NOMO-1 treated with dmso at 0.1 percent for 144 hours (cell line): ENCODE measurements at regions not wholly inside any gene's neighbourhood (a gene's known extent, or its start where the extent isn't known, plus 50 kb on each side); places are given as distances from the start of the nearest gene placed in this dataset.
"Not testable (repeated sequence)": the region's sequence is repeated elsewhere in the genome, so short reads cannot be mapped to it uniquely, and the experiment has no call there.

Experiments used
- DNase-seq: peaks from one replicate; lab custom pipeline; 2025; ENCODE audit not compliant: unreplicated experiment; lab: John Stamatoyannopoulos, UW

DNA sequence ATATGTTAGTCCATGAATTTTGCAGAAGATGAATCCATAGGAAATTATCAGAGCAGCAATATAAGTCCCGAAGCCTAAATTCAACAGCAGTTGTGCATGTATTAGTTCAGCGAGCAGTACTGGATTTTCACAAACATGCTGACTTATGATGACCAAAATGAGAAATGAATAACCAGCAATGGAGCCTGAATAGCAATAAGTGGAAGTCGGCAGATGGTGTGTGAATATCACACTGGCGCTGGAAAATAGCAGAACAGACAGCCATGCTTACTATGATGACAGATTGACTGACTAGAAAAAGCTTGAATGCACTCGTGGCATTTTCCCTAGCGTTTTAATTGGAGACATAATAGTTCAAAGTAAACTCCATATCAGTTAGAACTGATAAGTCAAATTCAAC is 1114.5 kb downstream of the DSC3 start:
- no peak for DNase-seq

DNA sequence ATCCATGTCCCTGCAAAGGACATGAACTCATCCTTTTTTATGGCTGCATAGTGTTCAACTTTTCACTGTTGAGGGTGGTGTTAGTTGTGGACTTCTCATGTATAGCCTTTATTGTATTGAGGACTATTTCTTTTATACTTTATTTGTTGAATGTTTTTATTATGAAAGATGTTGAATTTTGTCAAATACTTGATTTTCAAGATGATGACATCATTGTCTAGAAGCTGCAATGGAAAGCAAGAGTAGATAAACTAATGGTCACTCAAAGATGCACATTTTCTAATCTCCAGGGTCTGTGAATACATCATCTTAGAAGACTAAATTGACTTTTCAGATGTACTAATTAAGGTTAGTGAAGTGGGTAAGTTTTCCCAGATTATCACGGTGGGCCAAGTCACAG is 1117.0 kb downstream of the DSC3 start:
- no peak for DNase-seq

DNA sequence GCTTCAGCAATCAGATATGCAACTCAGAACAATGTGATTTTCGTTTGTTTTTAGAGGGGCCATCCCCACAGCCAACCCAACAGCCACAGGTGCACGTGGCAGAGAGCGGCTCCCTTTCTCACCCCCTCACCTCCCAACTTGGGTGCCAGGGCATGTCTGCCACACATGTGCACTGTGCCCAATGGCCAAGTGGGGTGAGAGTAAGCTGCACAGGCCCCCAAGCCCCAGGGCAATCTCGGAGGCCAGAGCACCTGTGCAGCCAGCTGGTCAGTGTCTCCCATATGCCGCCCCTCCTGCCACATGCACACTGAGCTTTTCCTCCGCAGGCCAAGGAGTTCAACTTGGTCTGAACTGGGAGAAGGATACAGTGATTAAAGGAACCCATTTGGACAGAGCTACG is 1130.2 kb downstream of the DSC3 start:
- no peak for DNase-seq

DNA sequence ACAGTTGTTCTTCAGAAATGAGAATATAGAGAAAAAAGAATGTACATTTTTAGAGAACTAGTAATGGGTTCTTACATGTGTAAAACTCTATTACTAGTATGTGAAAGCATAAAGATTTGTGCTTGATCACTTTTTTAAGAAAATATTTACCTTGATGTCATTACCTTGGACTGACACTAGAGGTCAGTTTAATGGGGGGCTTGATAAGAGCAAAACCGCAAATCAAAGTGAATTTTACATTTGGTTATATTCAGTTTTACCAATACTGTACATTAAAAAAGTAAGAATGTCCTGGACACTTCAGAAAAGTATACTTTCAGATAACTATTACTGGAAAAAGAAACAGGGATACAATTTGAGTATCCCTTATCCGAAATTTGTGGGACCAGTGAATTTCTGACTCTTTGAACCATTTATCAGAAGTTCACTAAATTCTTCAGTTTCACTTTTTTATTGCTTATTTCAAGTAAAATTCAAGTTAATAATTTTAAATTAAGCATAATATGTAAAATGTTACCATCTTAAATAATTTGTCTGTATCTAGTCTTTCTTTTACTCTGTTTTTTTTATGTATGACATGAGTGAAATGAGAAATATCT is 1149.5 kb downstream of the DSC3 start:
- DNase-seq = no peak

DNA sequence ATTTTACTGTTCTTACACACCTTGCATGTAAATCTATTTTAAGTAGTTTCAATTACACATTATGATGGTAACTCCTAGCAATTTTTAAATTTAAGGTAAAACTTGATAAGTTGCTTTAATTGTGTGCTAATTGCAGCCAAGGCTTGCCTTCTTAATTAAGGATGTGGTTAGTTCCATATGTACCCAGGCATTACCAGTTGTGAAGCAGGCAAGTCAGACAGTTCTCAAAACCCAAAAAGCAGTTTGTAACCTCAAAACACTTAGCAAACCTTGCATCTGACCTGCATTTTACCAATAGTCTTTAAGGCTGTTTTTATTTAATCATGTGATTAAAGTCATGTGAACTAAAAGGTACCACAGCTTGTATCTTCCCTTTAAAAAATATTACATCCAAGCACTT is 1159.4 kb downstream of the DSC3 start:
- DNase-seq = no peak

DNA sequence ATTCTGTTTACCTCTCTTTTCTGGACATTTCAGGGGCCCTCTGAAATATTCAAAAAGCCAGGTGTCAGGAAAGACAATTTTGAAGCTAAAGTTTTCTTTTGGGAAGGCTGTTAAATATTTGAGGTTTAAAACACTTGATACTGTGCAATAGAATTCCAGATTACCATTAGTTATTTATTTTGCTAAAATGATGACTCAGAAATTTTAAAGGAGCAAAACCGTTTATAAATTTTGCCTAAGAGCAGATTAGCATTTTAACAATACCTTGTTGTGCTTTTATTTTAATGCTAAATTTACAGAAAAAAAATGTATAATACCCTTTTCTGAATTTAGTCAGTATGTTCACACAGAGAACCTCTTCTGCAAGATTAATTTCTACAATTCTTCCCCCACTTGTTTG is 1159.9 kb downstream of the DSC3 start:
- no peak for DNase-seq

DNA sequence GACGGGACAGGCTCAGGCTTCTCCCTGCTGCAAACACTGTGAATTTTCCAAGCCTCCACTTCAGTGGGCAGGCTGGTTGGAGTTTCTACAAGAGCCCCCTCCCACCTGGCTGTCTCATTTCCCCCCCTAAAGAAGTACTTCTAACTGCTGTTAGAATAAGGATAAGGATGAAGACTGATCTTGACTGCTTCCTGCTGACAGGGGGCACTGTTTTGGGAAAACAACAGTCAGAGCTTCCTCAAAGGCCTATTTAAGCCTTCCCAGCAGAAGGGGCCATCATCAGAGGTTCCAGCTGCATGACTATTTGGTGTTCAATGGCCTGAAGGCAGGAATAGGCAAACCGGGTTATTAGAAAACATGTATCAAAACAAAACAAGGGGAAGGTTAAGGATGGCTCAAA is 1162.8 kb downstream of the DSC3 start:
- no peak for DNase-seq

DNA sequence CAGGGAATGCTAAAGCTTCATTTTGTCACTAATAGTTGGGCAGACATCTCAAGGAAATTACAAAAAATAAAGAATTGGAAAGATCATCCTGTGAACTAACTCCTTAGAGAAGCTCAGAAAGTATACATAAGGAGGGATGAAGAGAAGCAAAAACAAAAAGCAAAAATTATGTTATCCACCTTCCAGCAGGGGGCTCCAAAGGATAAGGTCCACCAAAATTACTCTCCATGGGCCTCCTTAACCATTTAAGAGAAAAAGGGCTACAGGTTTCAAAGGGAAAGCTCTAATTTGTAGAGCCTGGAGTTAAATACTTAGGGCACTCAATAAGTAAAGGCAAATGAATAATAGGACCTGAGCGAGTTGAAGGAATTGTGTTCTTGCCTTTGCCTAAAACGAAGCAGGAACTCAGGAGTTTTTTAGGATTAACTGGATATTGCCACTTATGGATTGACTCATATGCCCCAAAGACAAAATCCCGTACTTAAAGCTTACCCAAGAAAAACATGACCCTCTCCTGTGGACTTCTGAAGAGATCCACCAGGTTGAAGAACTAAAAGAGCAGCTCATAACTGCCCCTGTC is 1167.9 kb downstream of the DSC3 start:
- peak; percentile 3 for DNase-seq

DNA sequence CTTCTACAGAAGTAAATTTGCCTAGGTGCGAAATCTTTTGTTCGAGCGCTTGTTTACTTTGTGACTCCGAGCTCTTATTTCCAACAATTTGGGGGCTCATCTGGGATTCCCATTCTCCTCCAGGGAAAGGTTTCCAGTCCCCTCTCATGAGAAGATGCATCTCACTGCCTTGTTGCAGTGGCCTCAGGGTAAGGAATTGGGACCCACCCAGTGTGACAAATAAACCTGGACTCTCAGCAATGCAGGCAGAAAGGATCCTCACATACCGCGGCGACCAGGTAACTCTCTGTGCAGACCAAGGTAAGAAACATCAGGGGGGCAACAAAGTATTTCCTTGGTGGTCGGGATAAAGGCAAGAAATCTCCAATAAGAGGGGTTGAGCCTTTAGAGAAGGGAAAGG is 1169.3 kb downstream of the DSC3 start:
- DNase-seq = no peak

DNA sequence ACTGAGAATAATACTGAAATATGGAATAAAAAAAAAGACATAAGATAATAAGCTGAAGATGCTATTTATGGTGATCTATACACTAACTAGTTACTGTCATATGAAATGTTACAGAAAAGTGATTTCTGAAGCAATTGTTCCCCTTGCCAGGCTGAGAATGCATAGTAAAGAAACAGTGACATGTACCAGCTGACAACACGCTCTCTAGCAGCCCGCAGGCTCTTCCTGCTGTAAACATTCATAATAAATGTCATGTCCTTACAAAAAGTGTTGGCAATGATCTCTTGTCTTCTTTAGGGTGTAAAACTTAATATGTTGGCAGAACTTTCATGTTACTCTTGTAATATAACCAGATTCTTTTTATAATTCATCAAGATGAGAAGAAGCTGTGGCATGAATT is 1171.3 kb downstream of the DSC3 start:
- no peak for DNase-seq

DNA sequence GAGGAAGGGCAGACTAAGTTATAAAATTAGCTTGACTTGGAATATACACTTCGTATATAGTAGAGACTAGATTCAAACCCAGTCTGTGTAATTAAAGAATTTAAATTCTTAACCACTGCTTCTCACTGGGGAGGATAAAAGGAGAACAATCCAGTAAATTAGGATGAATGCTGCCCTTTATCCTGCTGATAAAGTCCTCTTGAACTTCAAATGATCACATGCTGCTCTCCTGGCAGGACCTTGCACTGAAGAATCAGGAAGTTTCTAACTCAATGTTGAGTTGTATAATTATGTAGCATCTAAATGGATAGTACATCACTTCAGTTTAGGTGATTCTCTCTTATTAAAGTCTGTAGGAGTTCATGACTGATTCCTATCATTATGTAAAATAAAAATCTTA is 1179.7 kb downstream of the DSC3 start:
- no peak for DNase-seq

DNA sequence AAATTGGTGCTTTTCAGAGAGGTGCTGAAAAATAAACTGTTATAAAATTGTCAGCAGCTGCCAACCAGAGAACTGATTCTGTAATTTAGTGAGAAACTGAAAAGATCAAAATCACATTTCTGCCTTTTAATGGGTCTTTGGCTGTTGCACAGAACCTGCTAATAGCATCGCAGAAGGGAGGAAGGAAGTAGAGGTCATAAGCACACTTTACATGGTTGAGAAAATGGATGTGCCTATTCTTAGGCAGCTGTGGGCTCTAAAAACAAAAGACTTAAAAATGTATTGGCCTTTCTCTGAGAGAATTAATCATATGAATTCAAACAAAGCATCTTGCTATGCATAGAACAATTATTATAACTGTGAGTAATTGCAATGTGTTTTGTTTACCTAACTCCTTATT is 1186.9 kb downstream of the DSC3 start:
- DNase-seq = no peak

DNA sequence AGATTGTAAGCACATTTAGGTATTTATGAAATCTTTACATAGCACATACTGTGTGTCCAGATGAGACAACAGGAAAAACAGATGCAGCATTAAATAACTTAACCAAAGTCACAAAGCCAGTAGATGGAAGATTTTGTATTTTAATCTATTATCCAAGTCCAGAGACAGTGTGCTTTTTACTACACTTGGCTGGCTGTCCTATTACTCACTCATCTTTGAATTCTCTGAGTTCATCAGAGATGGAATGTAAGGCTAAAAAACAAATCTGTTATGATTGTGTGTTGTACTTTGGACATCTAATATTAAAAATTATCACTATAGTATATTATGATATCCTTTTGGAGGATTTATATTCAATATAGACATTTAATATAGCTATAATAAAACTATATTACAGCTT is 1189.4 kb downstream of the DSC3 start:
- no peak for DNase-seq

DNA sequence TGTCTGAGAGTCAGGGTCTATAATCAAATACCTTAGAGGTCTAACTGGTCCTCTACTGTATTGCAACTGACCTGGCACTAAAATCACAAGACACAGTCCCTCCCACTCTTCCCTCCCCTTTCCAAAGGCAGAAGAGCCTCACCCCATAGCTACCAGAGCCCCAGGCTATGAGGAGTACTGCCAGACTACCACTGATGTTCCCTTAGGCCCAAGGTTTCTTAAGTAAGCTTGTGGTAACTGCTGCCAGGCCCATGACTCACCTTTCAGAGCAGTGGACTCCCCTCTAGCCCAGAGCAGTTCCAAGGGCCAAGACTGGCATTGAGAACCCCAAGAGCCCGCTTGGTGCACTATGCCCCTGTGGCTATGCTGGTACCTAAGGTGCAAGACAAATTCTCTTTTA is 1193.4 kb downstream of the DSC3 start:
- DNase-seq = no peak

DNA sequence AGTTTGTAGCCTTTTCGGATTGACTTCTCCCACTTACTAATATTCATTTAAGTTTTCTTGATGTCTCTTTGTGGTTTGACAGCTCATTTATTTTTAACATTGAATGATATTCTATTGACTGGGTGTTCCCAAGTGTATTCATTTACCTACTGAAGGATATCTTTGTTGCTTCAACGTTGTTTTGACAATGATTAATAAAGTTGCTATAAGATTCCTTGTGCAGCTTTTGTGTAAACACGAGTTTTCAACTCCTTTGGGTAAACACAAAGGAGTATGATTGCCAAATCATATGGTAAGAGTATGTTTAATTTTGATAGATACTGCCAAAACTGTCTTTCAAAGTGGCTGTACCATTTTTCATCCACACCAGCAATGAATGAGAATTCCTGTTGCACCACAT is 1200.9 kb downstream of the DSC3 start:
- DNase-seq = no peak

DNA sequence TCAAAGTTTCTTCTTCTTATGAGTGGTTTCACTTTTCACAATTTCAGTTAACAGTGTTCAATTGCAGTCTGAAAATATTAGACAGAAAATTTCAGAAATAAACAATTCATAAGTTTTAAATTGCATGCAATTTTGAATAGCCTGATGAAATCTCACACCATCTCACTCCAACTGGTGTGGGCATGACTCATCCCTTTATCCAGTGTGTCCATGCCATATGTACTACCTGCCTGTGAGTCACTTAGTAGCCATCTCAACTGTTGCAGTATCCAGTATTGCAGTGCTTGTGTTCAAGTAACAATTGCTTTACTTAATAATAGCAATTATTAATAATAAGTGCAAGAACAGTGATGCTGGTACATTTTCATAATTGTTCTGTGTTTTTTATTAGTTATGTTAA is 1202.5 kb downstream of the DSC3 start:
- DNase-seq = no peak

DNA sequence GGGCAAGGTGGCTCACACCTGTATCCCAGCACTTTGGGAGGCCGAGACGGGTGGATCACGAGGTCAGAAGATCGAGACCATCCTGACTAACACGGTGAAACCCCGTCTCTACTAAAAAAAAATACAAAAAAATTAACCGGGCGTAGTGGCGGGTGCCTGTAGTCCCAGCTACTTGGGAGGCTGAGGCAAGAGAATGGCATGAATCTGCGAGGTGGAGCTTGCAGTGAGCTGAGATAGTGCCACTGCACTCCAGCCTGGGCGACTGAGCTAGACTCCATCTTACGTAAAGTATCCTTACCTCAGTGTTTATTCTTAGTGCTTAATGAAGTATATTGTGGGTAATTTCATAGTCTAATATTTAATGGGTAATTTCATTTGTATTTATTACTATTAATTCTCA is 1203.6 kb downstream of the DSC3 start:
- DNase-seq = not testable (repeated sequence)

DNA sequence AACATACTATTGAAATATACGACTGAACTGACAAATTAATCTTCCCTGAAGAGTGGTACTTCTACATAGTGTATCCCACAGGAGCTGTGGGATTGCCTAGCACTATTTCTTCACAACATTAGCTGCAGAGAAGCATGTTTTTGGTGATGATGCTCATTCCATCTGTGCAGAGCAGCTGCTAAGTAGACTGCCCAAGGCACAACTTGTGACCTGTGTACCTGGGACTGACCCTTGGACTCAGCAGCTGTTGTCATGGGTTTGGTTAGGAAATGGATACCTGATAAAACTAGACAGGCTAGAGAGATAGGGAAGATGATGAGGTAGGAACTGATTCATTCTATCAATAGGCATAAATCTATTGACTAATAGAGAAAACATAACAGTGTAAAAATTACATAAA is 1204.0 kb downstream of the DSC3 start:
- DNase-seq = no peak

DNA sequence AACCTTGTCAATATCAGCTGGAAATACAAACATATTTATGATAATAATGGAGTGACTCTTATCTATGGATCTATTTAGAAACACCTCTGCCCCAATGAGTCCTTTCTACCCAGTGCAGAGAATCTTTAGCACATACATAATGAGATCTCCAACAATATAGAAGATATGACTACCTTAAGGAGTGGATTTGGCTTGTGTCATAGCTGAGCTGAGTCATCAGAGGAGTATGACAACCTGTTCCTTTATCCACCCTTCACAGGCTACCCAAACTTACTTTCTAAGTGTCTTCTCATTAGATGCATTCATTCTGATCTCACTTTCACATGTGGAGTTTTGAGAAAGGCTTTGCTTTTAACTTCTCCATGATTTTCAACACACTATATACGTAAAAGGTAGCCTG is 1218.9 kb downstream of the DSC3 start:
- DNase-seq = no peak

DNA sequence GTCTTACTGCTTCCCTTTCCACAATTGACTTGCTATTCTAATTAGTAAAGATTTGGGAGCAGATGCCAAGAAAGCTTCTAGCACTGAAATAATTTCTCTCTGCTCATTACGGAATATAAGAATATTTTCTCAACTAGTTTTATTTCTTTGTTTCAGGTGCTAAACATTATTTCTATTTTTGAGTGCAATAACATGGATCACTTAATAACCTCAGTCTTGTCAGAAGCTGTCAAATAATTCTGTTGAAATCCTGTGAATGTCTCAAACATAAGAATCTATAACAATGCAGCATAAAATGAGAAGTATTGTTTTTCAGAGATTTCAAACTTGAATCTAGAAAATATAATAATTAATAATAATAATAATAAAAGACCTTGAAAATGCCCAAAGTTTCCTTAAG is 1221.0 kb downstream of the DSC3 start:
- no peak for DNase-seq

DNA sequence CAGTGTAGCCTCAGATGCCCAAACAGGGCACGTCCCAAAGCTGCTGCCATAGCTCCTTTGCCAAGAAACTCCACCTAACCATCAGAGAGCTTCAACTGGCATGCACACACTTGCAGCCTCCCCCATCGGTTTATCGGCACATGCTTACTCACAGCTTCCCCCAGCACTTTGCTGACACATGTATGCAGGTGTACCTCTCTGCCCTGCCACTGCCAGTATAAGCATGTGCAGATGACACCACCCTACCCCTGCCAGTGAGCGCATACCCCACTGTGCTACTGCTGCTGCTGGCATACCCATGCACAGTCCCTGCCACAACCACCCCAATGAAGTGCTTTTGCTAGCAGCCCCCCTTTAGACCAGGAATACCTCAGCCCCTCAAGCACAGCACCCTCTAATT is 1231.0 kb downstream of the DSC3 start:
- DNase-seq = no peak

DNA sequence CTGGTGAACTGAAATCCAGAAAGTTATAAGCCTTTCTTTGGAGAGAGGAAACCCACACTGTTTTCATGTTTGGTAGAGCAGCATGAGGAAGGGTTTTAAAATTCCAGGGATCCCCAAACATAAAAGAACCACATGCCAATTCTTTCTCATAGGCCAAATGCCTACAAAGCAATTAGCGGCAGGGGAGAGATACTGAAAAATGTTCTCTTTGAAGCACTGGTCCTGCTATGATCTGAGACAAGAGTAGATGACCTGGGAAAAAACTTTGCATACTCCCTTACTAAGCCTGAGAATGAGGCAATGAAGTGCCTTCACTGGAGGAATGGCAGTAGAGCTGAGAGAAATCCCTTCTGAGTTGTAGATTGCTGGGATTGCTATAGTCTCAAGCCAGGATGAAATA is 1261.7 kb downstream of the DSC3 start:
- no peak for DNase-seq

DNA sequence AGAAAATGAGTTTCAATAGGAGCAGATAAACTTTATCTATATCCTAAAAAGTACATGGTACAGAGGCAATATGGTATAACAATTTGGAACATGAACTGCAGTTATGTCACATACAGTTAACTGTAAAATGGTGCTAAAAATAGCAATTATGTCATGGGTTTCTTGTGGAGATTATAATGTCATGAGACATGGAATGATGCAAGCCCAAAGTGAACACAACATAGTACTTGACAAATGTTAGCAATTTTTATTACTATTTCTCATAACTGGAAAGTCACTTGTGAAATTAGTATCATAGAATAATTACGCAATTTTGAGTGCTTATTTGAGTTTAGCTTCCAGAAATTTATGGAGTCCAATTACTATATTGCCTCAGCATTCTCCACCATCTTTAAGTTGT is 1263.4 kb downstream of the DSC3 start:
- DNase-seq = no peak

DNA sequence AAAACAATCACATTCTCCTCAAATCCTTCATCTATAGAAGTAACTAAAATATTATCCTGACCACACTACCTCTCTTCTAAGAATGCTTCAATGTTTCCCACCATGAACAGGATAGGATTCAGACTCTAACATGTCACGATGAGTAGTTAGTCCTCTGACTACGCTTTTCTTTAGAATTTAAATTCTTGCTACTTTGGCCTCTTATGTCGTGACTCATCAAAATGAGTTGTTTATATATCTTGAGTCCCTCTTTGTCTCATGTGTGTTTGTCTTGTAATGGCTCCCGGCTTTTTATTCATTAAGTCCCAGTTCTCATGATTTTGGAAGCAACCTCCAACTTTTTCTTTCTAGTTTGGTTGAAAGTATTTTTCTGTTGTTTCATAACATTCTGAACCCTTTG is 1289.2 kb downstream of the DSC3 start:
- DNase-seq = no peak
